Activated CD4-positive, CD25-positive, alpha-beta regulatory T cell treated with anti-CD3 and anti-CD28 coated beads, Interleukin-2, amount 50 U/mL, for 24 hours (primary cell): ENCODE measurements at regions not wholly inside any gene's neighbourhood (a gene's known extent, or its start where the extent isn't known, plus 50 kb on each side); places are given as distances from the start of the nearest gene placed in this dataset.
A peak's percentile ranks its signal among the peaks of the same experiment; 100 is the strongest.

Experiments used
- ATAC-seq, 2 donors: fragments of 150-1000 bp; cut with Tn5 transposase; one replicate each; pipeline ENCODE4 v1.10.0; 2021; ENCODE audit warnings: mild to moderate bottlenecking in 1 of 2, moderate library complexity in 1 of 2

GRCh38 chr2:163367825-163368582, 367.8 kb downstream of the FIGN start:
- ATAC-seq: no peak

DNA sequence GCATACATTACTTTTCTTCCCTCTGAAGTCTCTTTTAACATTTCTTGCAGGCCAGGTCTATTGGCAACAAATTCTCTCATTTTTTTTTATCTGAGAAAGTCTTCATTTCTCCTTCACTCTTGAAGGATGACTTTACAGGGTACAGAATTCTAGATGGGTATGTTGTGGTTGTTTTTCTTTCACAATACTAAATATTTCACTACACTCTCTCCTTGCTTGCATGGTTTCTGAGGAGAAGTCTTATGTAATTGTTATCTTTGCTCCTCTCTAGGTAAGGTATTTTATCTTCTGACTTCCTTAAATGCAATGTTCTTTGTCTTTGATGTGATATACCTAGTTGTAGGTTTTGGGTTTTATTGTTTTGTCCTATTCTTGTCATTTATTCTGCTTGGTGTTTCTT, 371.1 kb downstream of the FIGN start:
- no peak for ATAC-seq

GRCh38 chr2:163353551-163353950, 382.3 kb downstream of the FIGN start:
- no peak for ATAC-seq

DNA sequence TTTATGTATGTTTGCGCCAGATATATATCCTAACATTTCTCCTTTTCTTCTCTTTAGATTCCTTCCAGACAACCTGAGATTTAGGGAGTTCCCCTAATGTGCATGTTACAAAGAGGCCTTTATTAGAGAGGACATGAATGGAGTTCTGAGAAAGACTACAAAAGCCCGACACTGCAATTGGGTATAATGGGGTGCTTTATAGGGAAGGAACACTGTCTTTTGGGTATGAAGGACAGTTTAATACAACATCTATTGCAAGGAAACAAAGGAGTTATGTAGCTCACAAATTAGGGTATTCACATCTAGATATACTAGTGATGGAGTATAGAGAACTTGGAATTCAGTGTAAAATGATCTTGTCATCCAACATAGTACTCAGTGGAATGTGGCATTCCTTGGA, 383.8 kb downstream of the FIGN start:
- no peak for ATAC-seq

GRCh38 chr2:163351143-163351542, 384.7 kb downstream of the FIGN start:
- ATAC-seq: no peak

- no peak for ATAC-seq
These were observed 386.9 kb downstream of the FIGN start for GRCh38 chr2:163348857-163349380.

GRCh38 chr2:163347982-163348856, 387.6 kb downstream of the FIGN start:
- no peak for ATAC-seq

- peak in 1 of 2 donors; percentile 25 for ATAC-seq
These were observed 389.8 kb downstream of the FIGN start for GRCh38 chr2:163345795-163346573.

DNA sequence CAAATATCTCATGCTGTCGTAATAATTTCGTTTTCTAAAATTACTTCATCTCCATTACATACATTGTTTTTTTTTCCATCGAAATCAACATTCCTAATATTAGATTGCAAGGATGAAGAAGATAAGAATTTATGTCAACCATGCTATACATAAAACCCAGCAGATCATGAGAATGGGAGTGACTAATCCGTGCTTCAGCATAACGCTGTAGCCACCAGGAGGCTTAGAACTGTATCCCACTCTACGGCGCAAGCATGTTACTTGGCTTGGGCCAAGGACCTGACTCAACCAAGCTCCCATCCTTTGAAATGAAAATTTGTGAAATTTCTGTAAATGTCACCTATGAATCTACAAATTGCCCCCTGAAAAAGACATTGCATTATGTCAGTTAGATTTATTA, 392.5 kb downstream of the FIGN start:
- ATAC-seq: no peak

DNA sequence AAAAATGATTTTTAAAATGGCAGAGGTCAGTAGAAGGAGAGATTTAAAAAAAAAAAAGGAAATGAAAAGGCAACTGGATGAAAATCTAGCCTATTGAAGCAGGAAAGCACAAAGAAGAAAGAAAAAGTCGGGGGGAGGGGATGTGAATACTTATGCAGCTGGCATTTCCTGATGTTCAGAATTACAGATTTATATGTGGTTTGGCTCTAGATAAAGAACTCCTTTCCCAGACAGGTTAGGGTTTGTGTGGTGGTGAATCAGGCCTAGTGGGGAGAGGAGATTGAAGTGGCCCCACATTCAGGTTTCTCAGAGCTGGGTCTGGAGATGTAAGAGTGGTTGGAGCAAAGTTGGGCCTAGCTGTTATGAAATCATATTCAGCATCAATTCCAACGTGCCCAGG, 394.4 kb downstream of the FIGN start:
- no peak for ATAC-seq

- ATAC-seq: no peak
These were observed 397.5 kb downstream of the FIGN start for GRCh38 chr2:163338270-163338669.

DNA sequence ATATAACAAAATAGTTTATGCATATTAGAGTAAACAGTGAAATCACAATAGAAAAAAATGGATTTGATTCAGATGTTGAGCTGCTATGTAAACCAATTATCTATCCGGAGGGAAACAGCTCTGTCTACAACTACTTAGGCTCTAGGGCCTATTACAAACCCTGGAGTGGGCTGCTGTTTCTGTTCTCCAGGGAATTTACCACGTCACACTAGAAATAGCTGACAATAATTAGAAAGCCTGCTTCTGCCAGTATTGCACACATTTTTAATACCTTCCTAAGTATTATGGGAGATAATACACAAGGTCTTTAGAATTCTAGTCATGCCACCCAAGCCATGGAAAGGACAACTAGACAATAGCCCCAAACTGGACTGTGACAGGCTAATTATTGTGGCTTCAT, 411.1 kb downstream of the FIGN start:
- no peak for ATAC-seq

- ATAC-seq: no peak
These were observed 416.8 kb downstream of the FIGN start for GRCh38 chr2:163319006-163319405.

DNA sequence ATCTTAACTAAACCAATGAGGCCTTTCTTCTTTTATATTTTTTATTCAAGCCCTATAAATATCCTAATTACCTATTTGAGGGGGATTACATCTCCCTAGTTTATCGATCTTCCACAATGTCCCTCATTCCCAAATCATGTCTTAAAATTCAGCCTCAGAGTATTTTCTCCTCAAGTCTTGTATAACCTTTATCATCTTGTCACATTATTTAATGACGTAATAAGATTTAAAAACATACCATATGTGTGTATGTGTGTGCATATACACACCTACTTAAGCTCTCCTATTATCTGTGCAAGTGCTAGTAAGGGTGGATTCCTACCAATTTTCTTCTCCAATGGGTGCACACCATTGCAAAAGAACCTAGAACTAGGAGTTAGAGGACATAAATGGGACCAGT, 421.1 kb downstream of the FIGN start:
- no peak for ATAC-seq

DNA sequence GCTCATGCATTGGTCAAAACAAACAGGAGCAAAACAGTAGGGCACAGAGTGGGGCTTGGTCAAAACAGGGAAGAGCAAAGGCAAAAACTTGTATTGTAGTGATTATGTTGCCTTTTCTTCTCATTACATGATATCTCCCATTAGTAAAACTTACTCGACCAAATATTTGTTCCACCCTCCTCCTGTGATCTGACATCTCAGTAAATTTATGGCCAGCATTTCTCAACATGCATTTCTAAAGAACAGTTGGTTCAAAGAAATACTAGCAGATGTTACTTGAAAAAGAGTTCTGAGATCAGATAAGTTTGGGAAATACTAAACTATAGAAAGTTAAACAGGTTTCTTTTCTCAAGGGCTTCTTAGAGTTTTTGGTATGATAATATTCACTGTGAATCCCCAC, 423.1 kb downstream of the FIGN start:
- no peak for ATAC-seq

- no peak for ATAC-seq
These were observed 429.2 kb downstream of the FIGN start for GRCh38 chr2:163306647-163307046.

DNA sequence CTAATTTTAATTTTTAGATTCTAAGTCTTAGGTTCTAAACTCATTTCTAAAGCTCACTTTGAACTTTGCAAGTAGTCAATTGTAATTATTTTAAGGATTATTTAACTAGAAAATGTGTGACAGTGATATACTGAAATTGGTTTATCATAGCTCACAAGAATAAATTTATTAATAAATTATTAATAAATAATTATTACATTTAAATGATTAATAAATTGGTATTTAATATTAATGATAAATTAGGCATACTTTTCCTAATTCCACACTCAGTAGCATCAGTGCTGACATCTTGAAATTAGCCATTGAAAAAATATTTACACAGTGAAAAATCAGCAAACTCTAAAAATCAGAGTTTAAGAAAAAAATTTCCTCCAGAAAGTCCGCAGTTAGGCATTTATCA, 433.7 kb downstream of the FIGN start:
- no peak for ATAC-seq

DNA sequence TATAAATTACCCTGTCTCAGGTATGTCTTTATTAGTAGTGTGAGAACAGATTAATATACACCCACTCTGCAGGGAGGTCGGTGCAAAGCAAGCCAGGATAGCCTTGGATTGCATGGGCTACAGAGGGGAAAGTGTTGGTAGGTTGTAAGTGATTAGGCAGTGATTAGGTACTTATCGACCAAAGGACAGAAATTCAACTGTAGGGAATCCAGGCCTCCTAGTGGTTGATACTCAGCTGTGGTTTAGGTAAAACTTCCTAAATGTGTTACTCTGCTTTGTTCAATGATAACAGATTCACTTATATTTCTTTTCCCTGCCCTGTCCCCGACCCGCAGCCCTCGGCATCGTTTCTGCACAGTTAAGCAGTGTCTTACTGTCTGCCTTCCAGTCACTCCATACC, 444.0 kb downstream of the FIGN start:
- no peak for ATAC-seq

DNA sequence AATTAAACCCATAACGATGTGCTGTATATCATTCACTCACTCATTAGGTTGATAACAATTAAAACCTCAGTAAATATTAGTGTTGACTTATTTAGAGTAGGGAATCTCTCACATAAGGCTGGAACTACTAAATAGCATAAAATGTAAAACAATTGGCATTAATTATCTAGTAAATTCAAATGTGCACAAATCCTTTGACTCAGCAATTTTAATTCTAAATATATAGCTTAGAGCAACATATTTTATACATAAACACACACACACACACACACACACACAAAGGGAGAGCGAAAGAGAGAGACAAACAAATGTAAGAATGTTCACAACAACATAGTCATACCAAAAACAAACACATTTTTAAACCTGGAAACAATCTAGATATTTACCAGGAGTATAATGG, 443.1 kb upstream of the KCNH7 start:
- no peak for ATAC-seq

DNA sequence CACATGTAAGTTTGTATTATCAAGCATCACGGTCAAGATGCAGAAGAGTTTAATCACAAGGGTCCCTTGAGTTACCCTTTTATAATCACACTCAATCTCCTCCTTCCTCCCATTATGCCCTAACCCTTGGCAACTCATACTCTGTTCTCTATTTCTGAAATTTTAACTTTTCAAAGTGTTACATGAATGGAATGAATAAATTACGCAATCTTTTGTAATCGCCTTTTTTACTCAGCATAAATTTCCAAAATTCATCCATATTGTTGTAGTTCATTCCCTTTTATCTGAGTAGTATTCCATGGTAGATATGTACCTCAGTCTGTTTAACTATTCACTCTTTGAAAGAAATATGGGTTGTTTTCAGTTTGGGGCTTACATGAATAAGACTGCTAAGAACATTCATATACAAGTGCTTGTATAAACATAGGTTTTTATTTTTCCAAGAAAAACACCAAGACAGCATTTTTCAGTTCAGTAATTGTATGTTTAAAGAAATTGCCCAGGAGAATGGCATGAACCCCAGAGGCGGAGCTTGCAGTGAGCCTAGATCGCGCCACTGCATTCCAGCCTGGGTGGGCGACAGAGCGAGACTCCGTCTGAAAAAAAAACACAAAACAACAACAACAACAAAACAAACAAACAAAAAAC, 430.9 kb upstream of the KCNH7 start:
- no peak for ATAC-seq

DNA sequence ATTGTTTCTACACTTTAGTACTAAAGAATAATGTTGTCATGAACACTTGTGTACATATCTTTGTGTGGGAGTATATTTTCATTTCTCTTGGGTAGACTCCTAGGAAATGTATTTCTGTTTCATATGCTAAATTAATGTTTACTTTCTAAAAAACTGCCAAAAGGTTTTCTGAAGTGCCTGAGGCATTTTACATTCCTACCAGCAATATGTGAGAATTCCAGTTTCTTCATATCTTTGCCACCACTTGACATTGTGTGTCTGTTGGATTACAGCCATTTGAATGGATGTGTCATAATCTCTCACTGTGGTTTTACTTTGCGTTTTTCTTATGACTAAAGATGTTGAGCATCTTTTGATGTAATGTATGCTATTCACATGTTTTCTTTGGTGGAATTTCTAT, 428.2 kb upstream of the KCNH7 start:
- no peak for ATAC-seq

DNA sequence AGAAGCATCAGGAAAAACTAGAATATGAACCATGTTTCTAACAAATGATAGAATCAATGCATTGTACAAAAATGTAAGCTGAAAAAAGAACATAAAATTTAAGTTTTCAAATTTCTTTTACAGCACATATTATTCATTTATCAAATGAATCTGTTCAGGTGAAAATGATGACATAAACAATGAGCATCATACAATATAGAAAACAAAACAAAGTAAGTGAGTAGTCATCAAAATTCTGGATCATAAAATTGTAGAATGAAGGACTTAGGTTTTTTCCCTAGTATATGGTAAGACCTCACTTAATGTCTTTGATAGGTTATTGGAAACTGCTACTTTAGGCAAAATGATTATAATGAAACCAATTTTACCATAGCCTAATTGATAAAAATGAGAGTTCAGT, 427.0 kb upstream of the KCNH7 start:
- ATAC-seq: no peak

GRCh38 chr2:163264341-163264740, 425.8 kb upstream of the KCNH7 start:
- ATAC-seq: no peak
